ENCODE measurements at regions not wholly inside any gene's neighbourhood (a gene's known extent, or its start where the extent isn't known, plus 50 kb on each side); places are given as distances from the start of the nearest gene placed in this dataset.

DNA sequence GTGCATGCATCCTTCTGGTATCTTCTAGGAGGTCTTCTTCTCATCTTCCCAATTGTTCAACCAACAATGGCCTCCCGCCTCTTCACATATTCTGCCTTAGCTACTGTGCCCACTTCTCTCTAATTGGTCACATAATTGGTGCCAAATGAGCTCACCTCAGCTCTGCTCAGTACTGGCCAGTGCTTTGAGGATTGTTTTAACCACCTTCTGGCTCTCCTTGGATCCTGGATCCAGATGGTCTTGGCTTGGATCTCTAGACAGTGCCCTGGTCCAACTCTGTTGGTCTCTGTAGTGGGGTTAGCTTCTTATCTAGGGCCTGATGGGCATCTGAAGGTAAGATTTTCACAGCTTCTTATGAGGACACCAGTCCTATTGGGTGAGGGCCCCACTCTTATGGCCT is 820.8 kb downstream of the TYW1 start:
- TF ChIP-seq POLR2AphosphoS5 (IDR thresholded peaks at IDR 0.05) (no peak), POLR2A (IDR thresholded peaks at IDR 0.05) (no peak), EP300 (IDR thresholded peaks at IDR 0.05) (no peak)
- TF ChIP-seq, protein P1, sequence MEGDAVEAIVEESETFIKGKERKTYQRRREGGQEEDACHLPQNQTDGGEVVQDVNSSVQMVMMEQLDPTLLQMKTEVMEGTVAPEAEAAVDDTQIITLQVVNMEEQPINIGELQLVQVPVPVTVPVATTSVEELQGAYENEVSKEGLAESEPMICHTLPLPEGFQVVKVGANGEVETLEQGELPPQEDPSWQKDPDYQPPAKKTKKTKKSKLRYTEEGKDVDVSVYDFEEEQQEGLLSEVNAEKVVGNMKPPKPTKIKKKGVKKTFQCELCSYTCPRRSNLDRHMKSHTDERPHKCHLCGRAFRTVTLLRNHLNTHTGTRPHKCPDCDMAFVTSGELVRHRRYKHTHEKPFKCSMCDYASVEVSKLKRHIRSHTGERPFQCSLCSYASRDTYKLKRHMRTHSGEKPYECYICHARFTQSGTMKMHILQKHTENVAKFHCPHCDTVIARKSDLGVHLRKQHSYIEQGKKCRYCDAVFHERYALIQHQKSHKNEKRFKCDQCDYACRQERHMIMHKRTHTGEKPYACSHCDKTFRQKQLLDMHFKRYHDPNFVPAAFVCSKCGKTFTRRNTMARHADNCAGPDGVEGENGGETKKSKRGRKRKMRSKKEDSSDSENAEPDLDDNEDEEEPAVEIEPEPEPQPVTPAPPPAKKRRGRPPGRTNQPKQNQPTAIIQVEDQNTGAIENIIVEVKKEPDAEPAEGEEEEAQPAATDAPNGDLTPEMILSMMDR (IDR thresholded peaks at IDR 0.05): no peak
- Histone ChIP-seq H3K9me3 (peaks cover 0 to 13% (median 0%) of the 10 kb centered on the region in 3 donors), H3K36me3 (no peaks in the 10 kb centered on the region), H3K4me1 (no peaks in the 10 kb centered on the region), H3K27ac (no peak overlapping the region), H3K27me3 (no peaks in the 10 kb centered on the region), H3K4me3 (no peak overlapping the region)
- no peak for ATAC-seq
- 90 to 100% methylated on average over 1 of the region's 1 CpG for WGBS, 2 donors (ENCODE audit: low coverage in 1 of 2)

DNA sequence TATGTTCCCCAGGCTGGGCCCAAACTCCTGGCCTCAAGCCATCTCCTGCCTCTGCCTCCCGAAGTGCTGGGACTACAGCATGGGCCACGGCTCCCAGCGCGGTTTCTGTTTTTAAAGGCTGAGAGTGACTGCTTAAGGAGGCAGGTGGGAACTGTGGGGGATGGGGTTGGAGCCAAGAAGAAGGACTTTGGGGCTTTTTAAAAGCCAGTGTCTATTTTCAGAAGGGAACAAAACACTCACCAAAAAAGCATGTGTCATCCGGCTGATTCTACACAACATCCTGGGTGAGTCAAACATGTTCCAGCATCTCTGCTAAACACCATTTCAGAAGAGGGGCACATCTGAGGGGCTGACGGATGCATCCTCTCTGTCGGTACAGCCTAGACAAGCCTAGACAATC is 824.5 kb downstream of the TYW1 start:
- 27 to 30% methylated on average over 3 of the region's 7 CpGs for WGBS, 2 donors (ENCODE audit: low coverage in 1 of 2)
- no peak overlapping the region for H3K27ac ChIP-seq
- H3K4me1 ChIP-seq: no peaks in the 10 kb centered on the region
- H3K9me3 ChIP-seq: peaks cover 0 to 13% (median 0%) of the 10 kb centered on the region in 3 donors
- no peaks in the 10 kb centered on the region for H3K36me3 ChIP-seq
- H3K27me3 ChIP-seq: no peaks in the 10 kb centered on the region
- no peak for TF ChIP-seq POLR2AphosphoS5 (IDR thresholded peaks at IDR 0.05)
- TF ChIP-seq POLR2A (IDR thresholded peaks at IDR 0.05): no peak
- TF ChIP-seq, protein P1 (IDR thresholded peaks at IDR 0.05): no peak
- no peak for TF ChIP-seq EP300 (IDR thresholded peaks at IDR 0.05)
- H3K4me3 ChIP-seq: no peak overlapping the region
- ATAC-seq: peak; percentile 41

DNA sequence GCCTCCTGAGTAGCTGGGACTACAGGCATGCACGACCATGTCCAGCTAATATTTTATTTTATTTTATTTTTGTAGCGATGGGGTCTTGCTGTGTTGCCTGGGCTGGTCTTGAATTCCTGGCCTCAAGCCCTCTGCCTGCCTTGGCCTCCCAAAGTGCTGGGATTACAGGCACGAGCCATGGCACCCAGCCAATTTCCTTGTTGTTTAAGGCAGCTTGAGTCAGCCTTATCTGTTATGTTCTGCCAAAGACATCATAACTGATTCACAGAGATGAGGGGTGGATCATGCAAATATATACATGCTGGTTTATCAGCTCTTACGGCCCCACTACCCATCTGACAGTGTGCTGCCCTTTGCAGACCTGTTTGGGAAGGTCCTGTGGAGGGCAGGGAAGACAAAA is 826.7 kb downstream of the TYW1 start:
- WGBS, 2 donors (ENCODE audit: low coverage in 1 of 2): 41 to 75% methylated on average over 1 to 4 of the region's 4 CpGs

DNA sequence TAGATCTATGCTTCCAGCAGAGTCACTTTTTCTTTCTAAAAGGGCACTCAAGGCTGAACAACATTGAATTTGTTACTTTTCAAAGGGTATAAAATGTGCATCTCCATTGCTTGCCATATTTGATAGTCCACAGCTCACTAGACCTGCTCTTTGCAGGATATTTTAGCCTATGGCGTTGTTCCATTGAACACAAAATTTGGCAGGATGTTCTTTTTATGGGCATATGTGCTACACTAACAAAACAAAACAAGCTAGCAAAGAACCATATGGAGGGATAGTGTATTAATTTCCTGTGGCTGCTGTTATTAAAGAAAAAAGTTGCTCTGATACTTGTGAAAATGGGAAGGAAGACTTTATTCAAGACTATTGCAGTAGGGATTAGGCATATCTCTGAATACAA is 828.7 kb downstream of the TYW1 start:
- no peaks in the 10 kb centered on the region for H3K4me1 ChIP-seq
- TF ChIP-seq POLR2A (IDR thresholded peaks at IDR 0.05): no peak
- TF ChIP-seq, protein P1 (IDR thresholded peaks at IDR 0.05): no peak
- TF ChIP-seq POLR2AphosphoS5 (IDR thresholded peaks at IDR 0.05): no peak
- no peak for TF ChIP-seq EP300 (IDR thresholded peaks at IDR 0.05)
- no peak overlapping the region for H3K27ac ChIP-seq
- WGBS, 2 donors (ENCODE audit: low coverage in 1 of 2): 46% methylated on average over 1 of the region's 1 CpG; no CpG with 5 or more reads in 1 of the 2 donors
- no peak overlapping the region for H3K4me3 ChIP-seq
- H3K9me3 ChIP-seq: no peaks in the 10 kb centered on the region
- H3K36me3 ChIP-seq: no peaks in the 10 kb centered on the region
- ATAC-seq: no peak
- H3K27me3 ChIP-seq: no peaks in the 10 kb centered on the region

More for the DNA sequence above, 826.7 kb downstream of the TYW1 start:
- H3K27ac ChIP-seq: no peak overlapping the region
- H3K4me1 ChIP-seq: no peaks in the 10 kb centered on the region
- H3K27me3 ChIP-seq: no peaks in the 10 kb centered on the region
- no peaks in the 10 kb centered on the region for H3K9me3 ChIP-seq
- no peak overlapping the region for H3K4me3 ChIP-seq
- TF ChIP-seq POLR2AphosphoS5 (IDR thresholded peaks at IDR 0.05) (no peak), POLR2A (IDR thresholded peaks at IDR 0.05) (no peak), EP300 (IDR thresholded peaks at IDR 0.05) (no peak)
- TF ChIP-seq, protein P1 (IDR thresholded peaks at IDR 0.05): no peak
- H3K36me3 ChIP-seq: no peaks in the 10 kb centered on the region
- ATAC-seq: no peak

DNA sequence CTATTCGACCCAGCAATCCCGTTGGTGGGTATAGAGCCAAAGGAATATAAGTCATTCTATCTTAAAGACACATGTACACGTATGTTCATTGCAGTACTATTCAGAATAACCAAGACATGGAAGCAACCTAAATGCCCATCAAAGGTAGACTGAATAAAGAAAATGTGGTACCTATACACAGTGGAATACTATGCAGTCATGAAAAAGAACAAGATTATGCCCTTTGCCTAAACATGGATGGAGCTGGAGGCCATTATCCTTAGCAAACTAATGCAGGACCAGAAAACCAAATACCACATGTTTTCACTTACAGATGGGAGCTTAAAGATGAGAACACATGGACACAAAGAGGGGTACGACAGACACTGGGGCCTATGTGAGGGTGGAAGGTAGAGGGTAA is 845.3 kb downstream of the TYW1 start:
- WGBS, 2 donors (ENCODE audit: low coverage in 1 of 2): 79 to 84% methylated on average over 3 to 4 of the region's 4 CpGs
- no peaks in the 10 kb centered on the region for H3K9me3 ChIP-seq
- TF ChIP-seq POLR2A (IDR thresholded peaks at IDR 0.05) (no peak), EP300 (IDR thresholded peaks at IDR 0.05) (no peak), POLR2AphosphoS5 (IDR thresholded peaks at IDR 0.05) (no peak)
- TF ChIP-seq, protein P1 (IDR thresholded peaks at IDR 0.05): no peak
- H3K4me1 ChIP-seq: peaks cover 0 to 10% (median 0%) of the 10 kb centered on the region in 3 donors
- H3K36me3 ChIP-seq: no peaks in the 10 kb centered on the region
- H3K4me3 ChIP-seq: no peak overlapping the region
- no peak for ATAC-seq
- no peaks in the 10 kb centered on the region for H3K27me3 ChIP-seq
- no peak overlapping the region for H3K27ac ChIP-seq

Measured in gastroesophageal sphincter (tissue), 4 donors.